Stomach (tissue), 4 donors: ENCODE measurements at regions not wholly inside any gene's neighbourhood (a gene's known extent, or its start where the extent isn't known, plus 50 kb on each side); places are given as distances from the start of the nearest gene placed in this dataset.

Experiments used
- EP300 ChIP-seq: sonication (generic); formaldehyde crosslinking; IDR thresholded peaks from one replicate; pipeline ENCODE4 v1.6.1; 2017; ENCODE audit warnings: antibody characterized with exemption
- POLR2A ChIP-seq, 4 donors: fragments of 450-650 bp; IDR thresholded peaks; one replicate each; pipeline ENCODE4 v1.6.1; 2016; ENCODE audit warnings: antibody characterized with exemption in 4 of 4, control low read depth in 2 of 4, mild to moderate bottlenecking in 1 of 4, moderate library complexity in 1 of 4
- POLR2AphosphoS5 ChIP-seq, 3 donors: sonication (generic); formaldehyde crosslinking; IDR thresholded peaks; one replicate each; pipeline ENCODE4 v1.6.1; 2016; ENCODE audit warnings: antibody characterized with exemption in 3 of 3
- TF ChIP-seq, protein P1 (sequence below), 7 experiments: fragments of 450-650 bp in 4 of 7; fragments of 200-600 bp in 3 of 7; sonication (generic) in 3 of 7; IDR thresholded peaks; one replicate each; pipeline ENCODE4 v1.5.1; 2016 to 2019; ENCODE audit warnings: antibody characterized with exemption in 7 of 7, control low read depth in 2 of 7, mild to moderate bottlenecking in 1 of 7

DNA sequence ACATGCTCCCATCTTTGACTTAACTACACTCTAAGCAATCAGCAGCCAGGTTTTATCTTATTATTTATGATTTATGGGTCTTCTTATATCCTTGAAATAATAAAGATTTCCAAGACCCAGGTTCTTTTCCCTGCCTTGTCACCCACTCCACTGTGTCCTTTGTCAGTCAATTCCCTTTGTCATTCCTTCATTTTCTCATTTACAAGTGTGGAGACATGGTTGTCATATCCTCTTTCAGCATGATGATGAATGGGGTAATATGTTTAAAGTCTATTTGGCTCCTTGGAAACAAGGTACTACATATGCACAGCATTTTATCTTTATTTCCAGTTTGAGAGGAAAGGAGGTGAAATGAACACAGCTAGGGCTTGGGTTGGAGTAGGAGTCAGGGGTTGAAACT is 521.8 kb downstream of the LMO7 start:
- TF ChIP-seq, protein P1, sequence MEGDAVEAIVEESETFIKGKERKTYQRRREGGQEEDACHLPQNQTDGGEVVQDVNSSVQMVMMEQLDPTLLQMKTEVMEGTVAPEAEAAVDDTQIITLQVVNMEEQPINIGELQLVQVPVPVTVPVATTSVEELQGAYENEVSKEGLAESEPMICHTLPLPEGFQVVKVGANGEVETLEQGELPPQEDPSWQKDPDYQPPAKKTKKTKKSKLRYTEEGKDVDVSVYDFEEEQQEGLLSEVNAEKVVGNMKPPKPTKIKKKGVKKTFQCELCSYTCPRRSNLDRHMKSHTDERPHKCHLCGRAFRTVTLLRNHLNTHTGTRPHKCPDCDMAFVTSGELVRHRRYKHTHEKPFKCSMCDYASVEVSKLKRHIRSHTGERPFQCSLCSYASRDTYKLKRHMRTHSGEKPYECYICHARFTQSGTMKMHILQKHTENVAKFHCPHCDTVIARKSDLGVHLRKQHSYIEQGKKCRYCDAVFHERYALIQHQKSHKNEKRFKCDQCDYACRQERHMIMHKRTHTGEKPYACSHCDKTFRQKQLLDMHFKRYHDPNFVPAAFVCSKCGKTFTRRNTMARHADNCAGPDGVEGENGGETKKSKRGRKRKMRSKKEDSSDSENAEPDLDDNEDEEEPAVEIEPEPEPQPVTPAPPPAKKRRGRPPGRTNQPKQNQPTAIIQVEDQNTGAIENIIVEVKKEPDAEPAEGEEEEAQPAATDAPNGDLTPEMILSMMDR (IDR thresholded peaks at IDR 0.05), result no peak
- no peak for TF ChIP-seq POLR2AphosphoS5 (IDR thresholded peaks at IDR 0.05)
- TF ChIP-seq POLR2A (IDR thresholded peaks at IDR 0.05), result no peak
- TF ChIP-seq EP300, result no peak
